Brain pericyte (primary cell): ENCODE measurements at regions not wholly inside any gene's neighbourhood (a gene's known extent, or its start where the extent isn't known, plus 50 kb on each side); places are given as distances from the start of the nearest gene placed in this dataset.

Experiments used
- DNase-seq: peaks from one replicate; pipeline ENCODE4 v3.0.0-alpha.2; 2012; ENCODE audit warnings: low read depth, low spot score

GRCh38 chr2:100192825-100193224 lies 50.4 kb upstream of the AFF3 start:
- DNase-seq = no peak

- DNase-seq = no peak
These were observed 49.9 kb upstream of the AFF3 start for GRCh38 chr2:100192300-100192699.
